GM23338 (cell line): ENCODE measurements at regions not wholly inside any gene's neighbourhood (a gene's known extent, or its start where the extent isn't known, plus 50 kb on each side); places are given as distances from the start of the nearest gene placed in this dataset.

Source experiments
- ATAC-seq: fragments of 200-7000 bp; cut with Tn5 transposase; 3 replicates; pipeline ENCODE4 v1.9.1; 2020
- DNase-seq: peaks from one replicate; pipeline ENCODE4 v3.0.0-alpha.2; 2015; ENCODE audit warnings: low spot score
- H2AFZ ChIP-seq: fragments of 200-600 bp; sonication (generic); 2 replicates; pipeline ENCODE4 v1.8.0; 2016; ENCODE audit warnings: antibody characterized with exemption, mild to moderate bottlenecking, moderate library complexity
- H3F3A ChIP-seq: fragments of 200-600 bp; sonication (generic); replicated peaks from 2 replicates; pipeline ENCODE4 v1.8.0; 2017; ENCODE audit warnings: antibody characterized with exemption, mixed run types, low read depth
- H3K27ac ChIP-seq: fragments of 200-600 bp; sonication (generic); 2 replicates; pipeline ENCODE4 v1.6.1; 2016; ENCODE audit warnings: low read depth
- H3K27me3 ChIP-seq: fragments of 200-600 bp; sonication (generic); 2 replicates; pipeline ENCODE4 v1.8.0; 2016; ENCODE audit warnings: mild to moderate bottlenecking, mixed run types, moderate library complexity; ENCODE audit not compliant: insufficient read depth
- H3K36me3 ChIP-seq: fragments of 200-600 bp; sonication (generic); 2 replicates; pipeline ENCODE4 v1.8.0; 2016; ENCODE audit warnings: mild to moderate bottlenecking; ENCODE audit not compliant: insufficient read depth
- H3K4me1 ChIP-seq: fragments of 200-600 bp; sonication (generic); 2 replicates; pipeline ENCODE4 v1.8.0; 2016; ENCODE audit warnings: mild to moderate bottlenecking, moderate library complexity; ENCODE audit not compliant: insufficient read depth
- H3K4me2 ChIP-seq: fragments of 200-600 bp; sonication (generic); 2 replicates; pipeline ENCODE4 v1.7.1; 2017; ENCODE audit warnings: mixed run types
- H3K4me3 ChIP-seq: fragments of 200-600 bp; sonication (generic); 2 replicates; pipeline ENCODE4 v1.6.1; 2016; ENCODE audit warnings: mixed run types
- H3K79me2 ChIP-seq: fragments of 200-600 bp; sonication (generic); replicated peaks from 2 replicates; pipeline ENCODE4 v1.8.0; 2017; ENCODE audit warnings: mild to moderate bottlenecking; ENCODE audit not compliant: insufficient read depth
- H3K9me2 ChIP-seq: fragments of 200-600 bp; sonication (generic); 2 replicates; pipeline ENCODE4 v1.8.0; 2017; ENCODE audit not compliant: insufficient read depth
- H4K20me1 ChIP-seq: fragments of 200-600 bp; sonication (generic); replicated peaks from 2 replicates; pipeline ENCODE4 v1.8.0; 2017; ENCODE audit warnings: mild to moderate bottlenecking; ENCODE audit not compliant: insufficient read depth
- H3K27ac Mint-ChIP-seq: 2 replicates; pipeline ENCODE4 v1.8.0; 2020; ENCODE audit warnings: inconsistent platforms, mild to moderate bottlenecking, moderate library complexity, mixed read lengths
- H3K27me3 Mint-ChIP-seq: 3 replicates; pipeline ENCODE4 v1.8.0; 2022; ENCODE audit warnings: low read depth, mild to moderate bottlenecking, moderate library complexity, mixed read lengths, inconsistent platforms; ENCODE audit not compliant: insufficient read depth, poor library complexity
- H3K36me3 Mint-ChIP-seq: 3 replicates; pipeline ENCODE4 v1.8.0; 2021; ENCODE audit warnings: low read depth, mild to moderate bottlenecking, inconsistent platforms, moderate library complexity, mixed read lengths
- H3K4me1 Mint-ChIP-seq: 3 replicates; pipeline ENCODE4 v1.8.0; 2020; ENCODE audit warnings: mild to moderate bottlenecking, inconsistent platforms, mixed read lengths
- H3K4me3 Mint-ChIP-seq: 3 replicates; pipeline ENCODE4 v1.8.0; 2021; ENCODE audit warnings: moderate library complexity, mild to moderate bottlenecking, inconsistent platforms, mixed read lengths
- H3K9me3 Mint-ChIP-seq: 3 replicates; pipeline ENCODE4 v1.8.0; 2020; ENCODE audit warnings: moderate library complexity, mild to moderate bottlenecking, inconsistent platforms, mixed read lengths
- CREB1 ChIP-seq: fragments of 250-450 bp; sonication (Bioruptor Pico); IDR thresholded peaks from 2 replicates; pipeline ENCODE4 v1.5.0; 2020; ENCODE audit warnings: low read depth, mild to moderate bottlenecking, moderate library complexity
- CTCF ChIP-seq, 2 experiments: fragments of 200-600 bp in 1 of 2; sonication (generic) in 1 of 2; conservative IDR thresholded peaks; 2 replicates each; pipeline versions ENCODE4 v1.5.1 to v1.6.1; 2016 to 2017; ENCODE audit warnings: antibody characterized with exemption in 2 of 2, low read depth in 2 of 2, mild to moderate bottlenecking in 2 of 2, moderate library complexity in 1 of 2
- ETS1 ChIP-seq: IDR thresholded peaks from 2 replicates; pipeline ENCODE4 v1.6.1; 2016; ENCODE audit warnings: antibody characterized with exemption
- EZH2 ChIP-seq: fragments of 200-600 bp; sonication (generic); IDR thresholded peaks from one replicate; pipeline ENCODE4 v1.8.0; 2017; ENCODE audit warnings: antibody characterized with exemption, mild to moderate bottlenecking, low read depth; ENCODE audit not compliant: unreplicated experiment
- EZH2phosphoT487 ChIP-seq: fragments of 200-600 bp; sonication (generic); IDR thresholded peaks from one replicate; pipeline ENCODE4 v1.8.1; 2018; ENCODE audit warnings: antibody characterized with exemption; ENCODE audit not compliant: unreplicated experiment
- JUNB ChIP-seq: IDR thresholded peaks from one replicate; pipeline ENCODE4 v1.6.1; 2016; ENCODE audit warnings: antibody characterized with exemption; ENCODE audit not compliant: unreplicated experiment
- NANOG ChIP-seq: IDR thresholded peaks from 2 replicates; pipeline ENCODE4 v1.6.1; 2016; ENCODE audit warnings: antibody characterized with exemption, borderline replicate concordance
- REST ChIP-seq: IDR thresholded peaks from one replicate; pipeline ENCODE4 v1.6.1; 2018; ENCODE audit warnings: antibody characterized with exemption; ENCODE audit not compliant: unreplicated experiment
- STAT1 ChIP-seq: IDR thresholded peaks from one replicate; pipeline ENCODE4 v1.6.1; 2016; ENCODE audit warnings: antibody characterized with exemption; ENCODE audit not compliant: unreplicated experiment
- ZNF114 ChIP-seq: fragments of 250-450 bp; sonication (Bioruptor Pico); IDR thresholded peaks from 2 replicates; pipeline ENCODE4 v1.5.0; 2020; ENCODE audit warnings: mild to moderate bottlenecking, moderate library complexity
- ZNF331 ChIP-seq: fragments of 250-450 bp; sonication (Bioruptor Pico); IDR thresholded peaks from 2 replicates; pipeline ENCODE4 v1.5.0; 2020; ENCODE audit warnings: low read depth, mild to moderate bottlenecking, moderate library complexity

- TF ChIP-seq REST = no peak
- no peak for TF ChIP-seq ZNF331
- no peak for TF ChIP-seq EZH2
- no peak for TF ChIP-seq STAT1
- no peak for TF ChIP-seq ETS1
- TF ChIP-seq EZH2phosphoT487 = no peak
- TF ChIP-seq ZNF114 (CRISPR knock-in tag) = no peak
- no peak for TF ChIP-seq CTCF (conservative IDR thresholded peaks at IDR 0.05; ENCODE audit: low read depth in 2 of 2)
- no peak for TF ChIP-seq JUNB
- no peak for TF ChIP-seq NANOG
- no peak for TF ChIP-seq CREB1
Observed at GRCh38 chr11:112724496-112724790, 236.8 kb upstream of the NCAM1 start (continued).

- no peaks in the 10 kb centered on the region for H3F3A ChIP-seq
- Mint-ChIP-seq H3K27ac (no peak overlapping the region), H3K27me3 (peaks cover 1% of the 10 kb centered on the region), H3K4me1 (no peaks in the 10 kb centered on the region; the same call in 2 of the 3 replicates), H3K9me3 (no peaks in the 10 kb centered on the region; the same call in 2 of the 3 replicates), H3K4me3 (no peak overlapping the region), H3K36me3 (no peaks in the 10 kb centered on the region)
- no peaks in the 10 kb centered on the region for H3K36me3 ChIP-seq
- no peak overlapping the region for H3K4me3 ChIP-seq
- no peak for DNase-seq
- H3K9me2 ChIP-seq = no peaks in the 10 kb centered on the region
- H3K4me1 ChIP-seq = no peaks in the 10 kb centered on the region
- H4K20me1 ChIP-seq = no peaks in the 10 kb centered on the region
- no peaks in the 10 kb centered on the region for H3K79me2 ChIP-seq
- no peaks in the 10 kb centered on the region for H3K27me3 ChIP-seq
- H3K27ac ChIP-seq = no peak overlapping the region
- no peak overlapping the region for H3K4me2 ChIP-seq
- 0 out of 2 replicates have a peak overlapping the region, but pooled peaks have one; percentile 2 for H2AFZ ChIP-seq
- no peak for TF ChIP-seq ZNF331
- no peak for ATAC-seq
Observed at GRCh38 chr11:112725636-112726035, 235.6 kb upstream of the NCAM1 start.
